Activated CD4-positive, alpha-beta T cell treated with anti-CD3 and anti-CD28 coated beads for 36 hours (primary cell): ENCODE measurements at regions not wholly inside any gene's neighbourhood (a gene's known extent, or its start where the extent isn't known, plus 50 kb on each side); places are given as distances from the start of the nearest gene placed in this dataset.

ENCODE experiments used
- ATAC-seq: fragments of 200-7000 bp; cut with Tn5 transposase; one replicate; pipeline ENCODE4 v1.10.0; 2021; ENCODE audit warnings: mild to moderate bottlenecking, moderate library complexity
- CTCF ChIA-PET: fragments of 350-600 bp; sonication (Branson Sonifier 250); formaldehyde crosslinking; loops from one replicate; lab custom pipeline; 2021; ENCODE audit warnings: antibody characterized with exemption; lab: Charles Lee
- POLR2A ChIA-PET: fragments of 350-600 bp; sonication (Branson Sonifier 250); formaldehyde crosslinking; loops from one replicate; lab custom pipeline; 2021; ENCODE audit warnings: antibody characterized with exemption, inconsistent platforms; lab: Charles Lee
- DNase-seq: peaks from one replicate; pipeline ENCODE4 v3.0.0-alpha.2; 2020
- H3K27ac Mint-ChIP-seq: one replicate; pipeline ENCODE4 v1.8.0; 2021; ENCODE audit warnings: mixed read lengths
- H3K27me3 Mint-ChIP-seq: one replicate; pipeline ENCODE4 v1.8.0; 2021; ENCODE audit warnings: mixed read lengths
- H3K36me3 Mint-ChIP-seq: one replicate; pipeline ENCODE4 v1.8.0; 2021; ENCODE audit warnings: low read depth, mixed read lengths
- H3K4me1 Mint-ChIP-seq: one replicate; pipeline ENCODE4 v1.8.0; 2021; ENCODE audit warnings: mixed read lengths
- H3K4me3 Mint-ChIP-seq: one replicate; pipeline ENCODE4 v1.8.0; 2021; ENCODE audit warnings: mild to moderate bottlenecking, moderate library complexity, mixed read lengths
- H3K9me3 Mint-ChIP-seq: one replicate; pipeline ENCODE4 v1.8.0; 2021; ENCODE audit warnings: low read depth, mixed read lengths
- intact Hi-C, 2 experiments: fragments of 100-400 bp; cut with DNase I in 1 of 2; cut with micrococcal nuclease in 1 of 2; formaldehyde crosslinking; loops; one replicate each; pipeline versions ENCODE4 v1.14.2 to v1.15.1; 2022 to 2024; cut with DNase I, micrococcal nuclease

- ChIA-PET CTCF (interaction anchor here (0.8 kb wide), 1 partner anchor 299 kb away, joined by 3 read pairs; no protein-coding TSS in a partner anchor), POLR2A (no interaction called here)
- H3K4me1 Mint-ChIP-seq, result no peaks in the 10 kb centered on the region
- intact Hi-C loops, result no loop called here
- DNase-seq (no peak), ATAC-seq (no peak)
- H3K27ac Mint-ChIP-seq, result no peak overlapping the region
- peaks cover 2% of the 10 kb centered on the region for H3K9me3 Mint-ChIP-seq
- H3K36me3 Mint-ChIP-seq, result no peaks in the 10 kb centered on the region
- H3K4me3 Mint-ChIP-seq, result no peak overlapping the region
- H3K27me3 Mint-ChIP-seq, result no peaks in the 10 kb centered on the region
Measured at GRCh38 chr5:158373608-158374395, 514.9 kb upstream of the CLINT1 start.

GRCh38 chr5:158369241-158369640 lies 510.3 kb upstream of the CLINT1 start:
- intact Hi-C loops, result no loop called here
- DNase-seq, result no peak
- Mint-ChIP-seq H3K27me3 (no peaks in the 10 kb centered on the region), H3K9me3 (no peaks in the 10 kb centered on the region), H3K27ac (no peak overlapping the region), H3K4me3 (no peak overlapping the region), H3K4me1 (no peaks in the 10 kb centered on the region), H3K36me3 (no peaks in the 10 kb centered on the region)
- ChIA-PET POLR2A (no interaction called here), CTCF (no interaction called here)
- no peak for ATAC-seq

DNA sequence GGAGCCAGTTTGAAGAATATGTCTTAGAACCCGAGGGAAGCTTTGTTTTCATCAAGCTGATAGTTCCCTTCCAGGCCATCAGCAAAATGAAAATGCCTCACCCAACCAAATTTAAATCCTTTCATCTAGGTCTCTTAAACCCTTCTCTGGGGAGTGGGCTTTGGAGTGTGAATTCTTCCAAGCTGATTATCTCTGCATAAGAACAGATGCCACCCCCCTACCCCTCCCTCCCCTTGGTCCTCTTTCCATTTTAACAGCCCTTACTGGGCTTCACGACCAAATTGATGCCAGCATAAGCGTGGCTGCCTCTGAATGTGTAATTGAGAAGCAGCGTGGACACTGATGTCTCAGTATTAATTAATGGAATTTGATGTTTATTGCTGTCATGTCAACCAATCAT lies 509.7 kb upstream of the CLINT1 start:
- ATAC-seq, result no peak
- Mint-ChIP-seq H3K4me1 (no peaks in the 10 kb centered on the region), H3K27me3 (no peaks in the 10 kb centered on the region), H3K4me3 (no peak overlapping the region), H3K36me3 (no peaks in the 10 kb centered on the region), H3K27ac (no peak overlapping the region), H3K9me3 (no peaks in the 10 kb centered on the region)
- POLR2A ChIA-PET, result no interaction called here
- no peak for DNase-seq
- CTCF ChIA-PET, result no interaction called here
- intact Hi-C loops, result no loop called here

- intact Hi-C loops, result no loop called here
- H3K9me3 Mint-ChIP-seq, result no peaks in the 10 kb centered on the region
- H3K4me3 Mint-ChIP-seq, result no peak overlapping the region
- no peak overlapping the region for H3K27ac Mint-ChIP-seq
- H3K27me3 Mint-ChIP-seq, result no peaks in the 10 kb centered on the region
- POLR2A ChIA-PET, result no interaction called here
- CTCF ChIA-PET, result interaction anchor here (0.9 kb wide), 1 partner anchor 13 kb away, joined by 3 read pairs; no protein-coding TSS in a partner anchor
- DNase-seq (no peak), ATAC-seq (no peak)
- no peaks in the 10 kb centered on the region for H3K36me3 Mint-ChIP-seq
- no peaks in the 10 kb centered on the region for H3K4me1 Mint-ChIP-seq
Measured at GRCh38 chr5:158364367-158364766, 505.4 kb upstream of the CLINT1 start.

- CTCF ChIA-PET, result no interaction called here
- Mint-ChIP-seq H3K4me3 (peak overlapping the region; percentile 13), H3K4me1 (peaks cover 12% of the 10 kb centered on the region), H3K36me3 (peaks cover 4% of the 10 kb centered on the region), H3K9me3 (peaks cover 16% of the 10 kb centered on the region), H3K27me3 (peaks cover 4% of the 10 kb centered on the region), H3K27ac (peak overlapping the region; percentile 71)
- POLR2A ChIA-PET, result interaction anchor here (0.6 kb wide), 2 partner anchors 38 to 235 kb away, joined by 3 to 6 read pairs; no protein-coding TSS in a partner anchor
- DNase-seq (no peak), ATAC-seq (peak; percentile 93)
- intact Hi-C loops, result loop anchor here (2.0 to 10.0 kb wide), 2 partner anchors 52 to 190 kb away; no protein-coding TSS in a partner anchor
Measured at GRCh38 chr5:158354958-158355357, 496.0 kb upstream of the CLINT1 start.

GRCh38 chr5:158351485-158352125 lies 492.7 kb upstream of the CLINT1 start:
- Mint-ChIP-seq H3K27ac (no peak overlapping the region), H3K27me3 (peaks cover 4% of the 10 kb centered on the region), H3K9me3 (peaks cover 16% of the 10 kb centered on the region), H3K4me1 (peaks cover 12% of the 10 kb centered on the region), H3K36me3 (peaks cover 4% of the 10 kb centered on the region), H3K4me3 (no peak overlapping the region)
- intact Hi-C loops, result loop anchor here in 1 of 2 experiments (10.0 kb wide), 1 partner anchor 193 kb away; no protein-coding TSS in a partner anchor
- ATAC-seq, result no peak
- CTCF ChIA-PET, result no interaction called here
- no peak for DNase-seq
- POLR2A ChIA-PET, result no interaction called here

GRCh38 chr5:158349987-158350386 lies 491.0 kb upstream of the CLINT1 start:
- no peak overlapping the region for H3K4me3 Mint-ChIP-seq
- CTCF ChIA-PET, result no interaction called here

DNA sequence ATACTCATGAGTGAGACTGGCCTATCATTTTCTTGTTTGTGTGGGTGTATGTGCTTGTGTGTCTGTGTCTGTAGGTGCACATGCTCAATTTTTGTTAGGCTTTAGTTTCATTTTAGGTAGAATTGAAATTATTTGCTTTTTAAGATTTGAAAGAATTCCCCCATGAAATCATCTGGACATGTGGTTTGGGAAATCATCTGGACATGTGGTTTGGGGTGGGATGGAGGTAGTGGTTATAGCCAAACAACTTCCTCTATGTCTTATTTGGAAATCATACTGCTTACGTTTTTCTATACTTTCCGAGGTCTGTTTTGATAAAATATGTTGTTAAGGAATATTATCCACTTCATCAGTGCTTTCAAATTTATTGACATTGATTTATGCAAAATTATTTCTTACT lies 485.4 kb upstream of the CLINT1 start:
- no peaks in the 10 kb centered on the region for H3K4me1 Mint-ChIP-seq
- H3K9me3 Mint-ChIP-seq, result peaks cover 3% of the 10 kb centered on the region
- H3K27me3 Mint-ChIP-seq, result peaks cover 2% of the 10 kb centered on the region
- H3K27ac Mint-ChIP-seq, result no peak overlapping the region
- no peak overlapping the region for H3K4me3 Mint-ChIP-seq
- intact Hi-C loops, result no loop called here
- DNase-seq (no peak), ATAC-seq (no peak)
- peaks cover under 1% of the 10 kb centered on the region for H3K36me3 Mint-ChIP-seq
- POLR2A ChIA-PET, result no interaction called here
- CTCF ChIA-PET, result no interaction called here

More at GRCh38 chr5:158349987-158350386, 491.0 kb upstream of the CLINT1 start:
- ATAC-seq (no peak), DNase-seq (no peak)
- Mint-ChIP-seq H3K27me3 (peaks cover 3% of the 10 kb centered on the region), H3K9me3 (peaks cover 11% of the 10 kb centered on the region), H3K27ac (no peak overlapping the region), H3K36me3 (peaks cover 4% of the 10 kb centered on the region), H3K4me1 (peaks cover 4% of the 10 kb centered on the region)
- intact Hi-C loops, result loop anchor here in 1 of 2 experiments (10.0 kb wide), 1 partner anchor 195 kb away; no protein-coding TSS in a partner anchor
- POLR2A ChIA-PET, result no interaction called here

DNA sequence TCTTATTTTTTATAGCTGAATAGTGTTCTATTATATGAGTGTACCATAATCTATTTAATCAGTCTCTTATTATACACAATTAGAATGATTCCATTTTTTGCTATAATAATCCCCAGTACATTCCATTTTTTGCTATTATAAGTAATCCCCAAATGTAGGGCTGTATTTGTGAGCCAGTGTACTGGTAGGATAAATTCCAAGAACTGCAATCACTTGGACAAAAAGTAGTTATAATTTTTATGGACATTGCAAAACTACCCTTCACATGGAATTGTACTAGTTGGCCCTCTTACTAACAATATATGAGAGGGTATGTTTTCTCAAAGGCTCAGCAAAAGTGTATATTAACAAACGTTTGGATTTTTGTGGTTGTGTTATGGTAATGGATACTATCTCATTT lies 481.7 kb upstream of the CLINT1 start:
- H3K27me3 Mint-ChIP-seq, result peaks cover 4% of the 10 kb centered on the region
- CTCF ChIA-PET, result no interaction called here
- intact Hi-C loops, result no loop called here
- no peak for ATAC-seq
- peaks cover 1% of the 10 kb centered on the region for H3K36me3 Mint-ChIP-seq
- no peak overlapping the region for H3K4me3 Mint-ChIP-seq
- H3K27ac Mint-ChIP-seq, result no peak overlapping the region
- no peak for DNase-seq
- peaks cover 5% of the 10 kb centered on the region for H3K9me3 Mint-ChIP-seq
- POLR2A ChIA-PET, result no interaction called here
- H3K4me1 Mint-ChIP-seq, result no peaks in the 10 kb centered on the region

DNA sequence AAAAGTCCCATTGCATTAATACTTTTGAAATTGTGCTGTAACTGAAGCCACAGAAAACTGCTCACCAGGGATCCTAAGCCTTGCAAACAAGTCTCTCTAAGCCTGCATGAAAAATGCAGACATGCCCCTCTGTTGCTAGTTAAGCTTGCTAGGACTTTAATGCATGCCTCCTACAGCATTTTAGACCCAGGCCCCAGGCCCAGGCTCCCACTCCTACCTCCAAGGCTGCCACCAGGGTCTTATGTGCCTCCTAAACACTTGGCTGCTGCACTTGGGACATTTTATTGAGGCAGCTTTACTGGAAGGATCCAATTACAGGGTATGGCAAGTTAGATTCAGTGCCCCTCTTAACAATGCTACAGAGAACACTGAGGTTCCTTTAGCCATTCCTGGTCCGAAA lies 467.3 kb upstream of the CLINT1 start:
- ChIA-PET CTCF (no interaction called here), POLR2A (no interaction called here)
- no peaks in the 10 kb centered on the region for H3K27me3 Mint-ChIP-seq
- ATAC-seq (no peak), DNase-seq (no peak)
- no peaks in the 10 kb centered on the region for H3K36me3 Mint-ChIP-seq
- no peak overlapping the region for H3K27ac Mint-ChIP-seq
- intact Hi-C loops, result no loop called here
- no peaks in the 10 kb centered on the region for H3K4me1 Mint-ChIP-seq
- H3K9me3 Mint-ChIP-seq, result peaks cover 8% of the 10 kb centered on the region
- H3K4me3 Mint-ChIP-seq, result no peak overlapping the region

- Mint-ChIP-seq H3K4me3 (no peak overlapping the region), H3K9me3 (peaks cover 3% of the 10 kb centered on the region), H3K4me1 (no peaks in the 10 kb centered on the region), H3K27ac (no peak overlapping the region), H3K36me3 (no peaks in the 10 kb centered on the region), H3K27me3 (no peaks in the 10 kb centered on the region)
- no peak for DNase-seq
- intact Hi-C loops, result no loop called here
- ChIA-PET POLR2A (no interaction called here), CTCF (no interaction called here)
- ATAC-seq, result no peak
Measured at GRCh38 chr5:158324236-158324635, 465.3 kb upstream of the CLINT1 start.

- CTCF ChIA-PET, result interaction anchor here (1.6 kb wide), 1 partner anchor 19 kb away, joined by 4 read pairs; no protein-coding TSS in a partner anchor
- Mint-ChIP-seq H3K4me3 (no peak overlapping the region), H3K36me3 (no peaks in the 10 kb centered on the region), H3K9me3 (no peaks in the 10 kb centered on the region), H3K27me3 (no peaks in the 10 kb centered on the region), H3K4me1 (no peaks in the 10 kb centered on the region), H3K27ac (no peak overlapping the region)
- ATAC-seq (no peak), DNase-seq (no peak)
- intact Hi-C loops, result no loop called here
- POLR2A ChIA-PET, result no interaction called here
Measured at GRCh38 chr5:158322620-158323019, 463.7 kb upstream of the CLINT1 start.
